A673 (cell line): ENCODE measurements at regions not wholly inside any gene's neighbourhood (a gene's known extent, or its start where the extent isn't known, plus 50 kb on each side); places are given as distances from the start of the nearest gene placed in this dataset.

Experiments
- BruUV-seq: library from RNA; stranded (reverse); fragments of 400-500 nt; replicated peaks from 2 replicates; lab custom pipeline; 2021; lab: Mats Ljungman, UMichigan
- CTCF ChIA-PET: fragments of 300-600 bp; sonication (Branson Sonifier 250); formaldehyde crosslinking; loops from one replicate; lab custom pipeline; 2022; ENCODE audit warnings: antibody characterized with exemption; lab: Charles Lee
- POLR2A ChIA-PET: fragments of 300-600 bp; sonication (Branson Sonifier 250); formaldehyde crosslinking; loops from one replicate; lab custom pipeline; 2022; ENCODE audit warnings: antibody characterized with exemption; ENCODE audit not compliant: low non-redundant PET; lab: Charles Lee
- DNase-seq: peaks from one replicate; pipeline ENCODE4 v3.0.0-alpha.2; 2015; ENCODE audit warnings: low spot score
- H3K27ac ChIP-seq: fragments of 200-600 bp; sonication (generic); 2 replicates; pipeline ENCODE4 v1.5.1; 2016; ENCODE audit warnings: mixed run types, low read depth, mild to moderate bottlenecking, mixed read lengths, antibody characterized with exemption, low read length; ENCODE audit not compliant: poor library complexity, severe bottlenecking
- H3K27me3 ChIP-seq: fragments of 200-600 bp; sonication (generic); replicated peaks from 2 replicates; pipeline ENCODE4 v1.6.1; 2017; ENCODE audit warnings: mixed run types, low read depth, mild to moderate bottlenecking, mixed read lengths, antibody characterized with exemption, low read length; ENCODE audit not compliant: insufficient read depth, poor library complexity
- H3K36me3 ChIP-seq: fragments of 200-600 bp; sonication (generic); 2 replicates; pipeline ENCODE4 v1.6.1; 2016; ENCODE audit warnings: mixed run types, mild to moderate bottlenecking, mixed read lengths, antibody characterized with exemption, low read length; ENCODE audit not compliant: insufficient read depth, poor library complexity, severe bottlenecking
- H3K4me1 ChIP-seq: fragments of 200-600 bp; sonication (generic); 2 replicates; pipeline ENCODE4 v1.6.1; 2017; ENCODE audit warnings: mixed run types, mild to moderate bottlenecking, mixed read lengths, antibody characterized with exemption, low read length; ENCODE audit not compliant: insufficient read depth, poor library complexity, severe bottlenecking
- H3K4me3 ChIP-seq: fragments of 200-600 bp; sonication (generic); 2 replicates; pipeline ENCODE4 v1.5.1; 2016; ENCODE audit warnings: low read depth, mixed run types, mild to moderate bottlenecking, mixed read lengths, low read length; ENCODE audit not compliant: poor library complexity, severe bottlenecking
- H3K9me3 ChIP-seq: fragments of 200-600 bp; sonication (generic); 2 replicates; pipeline ENCODE4 v1.6.1; 2016; ENCODE audit warnings: mixed run types, low read depth, mild to moderate bottlenecking, mixed read lengths, antibody characterized with exemption, low read length; ENCODE audit not compliant: poor library complexity, severe bottlenecking
- CTCF ChIP-seq: fragments of 300-800, 200-600 bp; sonication (generic); conservative IDR thresholded peaks from 2 replicates; pipeline ENCODE4 v1.5.1; 2017; ENCODE audit warnings: low read depth, mild to moderate bottlenecking, antibody characterized with exemption, low read length, moderate library complexity, mixed read lengths
- EZH2 ChIP-seq: fragments of 200-600 bp; sonication (generic); IDR thresholded peaks from 2 replicates; pipeline ENCODE4 v1.6.1; 2017; ENCODE audit warnings: borderline replicate concordance, low read depth, mild to moderate bottlenecking, mixed read lengths, antibody characterized with exemption, low read length; ENCODE audit not compliant: poor library complexity, severe bottlenecking
- intact Hi-C: fragments of 100-400 bp; cut with micrococcal nuclease; formaldehyde crosslinking; loops from one replicate; pipeline ENCODE4 v1.10.0; 2022; ENCODE audit not compliant: unreplicated experiment

GRCh38 chr11:81477277-81477676, 1256.4 kb downstream of the FAM181B start:
- no TSS peak for BruUV-seq
- H3K27me3 ChIP-seq = no peaks in the 10 kb centered on the region
- no peak overlapping the region for H3K27ac ChIP-seq
- H3K9me3 ChIP-seq = no peaks in the 10 kb centered on the region
- DNase-seq = no peak
- intact Hi-C loops = no loop called here
- H3K4me1 ChIP-seq = no peaks in the 10 kb centered on the region
- POLR2A ChIA-PET = no interaction called here
- H3K36me3 ChIP-seq = no peaks in the 10 kb centered on the region
- CTCF ChIA-PET = no interaction called here
- no peak overlapping the region for H3K4me3 ChIP-seq
- no peak for TF ChIP-seq EZH2
- no peak for TF ChIP-seq CTCF

- no peak for DNase-seq
- Histone ChIP-seq H3K27ac (no peak overlapping the region), H3K36me3 (no peaks in the 10 kb centered on the region), H3K4me1 (no peaks in the 10 kb centered on the region), H3K9me3 (no peaks in the 10 kb centered on the region), H3K4me3 (no peak overlapping the region), H3K27me3 (no peaks in the 10 kb centered on the region)
- intact Hi-C loops = no loop called here
- ChIA-PET POLR2A (no interaction called here), CTCF (no interaction called here)
- no peak for TF ChIP-seq CTCF
- BruUV-seq = no TSS peak
Observed at GRCh38 chr11:81476345-81476744, 1257.3 kb downstream of the FAM181B start.

GRCh38 chr11:81472646-81473045, 1261.0 kb downstream of the FAM181B start:
- BruUV-seq = no TSS peak
- no peak overlapping the region for H3K4me3 ChIP-seq
- CTCF ChIA-PET = no interaction called here

More at GRCh38 chr11:81472646-81473045, 1261.0 kb downstream of the FAM181B start:
- TF ChIP-seq CTCF = no peak
- no peak for TF ChIP-seq EZH2
- DNase-seq = no peak
- POLR2A ChIA-PET = no interaction called here
- H3K27ac ChIP-seq = no peak overlapping the region
- no peaks in the 10 kb centered on the region for H3K27me3 ChIP-seq
- no peaks in the 10 kb centered on the region for H3K36me3 ChIP-seq
- H3K4me1 ChIP-seq = no peaks in the 10 kb centered on the region
- no peaks in the 10 kb centered on the region for H3K9me3 ChIP-seq
- intact Hi-C loops = no loop called here
